NCI-H146 treated with DMSO at 0.1 percent for 48 hours (cell line): ENCODE measurements at regions not wholly inside any gene's neighbourhood (a gene's known extent, or its start where the extent isn't known, plus 50 kb on each side); places are given as distances from the start of the nearest gene placed in this dataset.
A peak's percentile ranks its signal among the peaks of the same experiment; 100 is the strongest.
"Not testable (repeated sequence)": the region's sequence is repeated elsewhere in the genome, so short reads cannot be mapped to it uniquely, and the experiment has no call there.

Source experiments
- DNase-seq: peaks from one replicate; lab custom pipeline; 2025; ENCODE audit not compliant: unreplicated experiment; lab: John Stamatoyannopoulos, UW

DNA sequence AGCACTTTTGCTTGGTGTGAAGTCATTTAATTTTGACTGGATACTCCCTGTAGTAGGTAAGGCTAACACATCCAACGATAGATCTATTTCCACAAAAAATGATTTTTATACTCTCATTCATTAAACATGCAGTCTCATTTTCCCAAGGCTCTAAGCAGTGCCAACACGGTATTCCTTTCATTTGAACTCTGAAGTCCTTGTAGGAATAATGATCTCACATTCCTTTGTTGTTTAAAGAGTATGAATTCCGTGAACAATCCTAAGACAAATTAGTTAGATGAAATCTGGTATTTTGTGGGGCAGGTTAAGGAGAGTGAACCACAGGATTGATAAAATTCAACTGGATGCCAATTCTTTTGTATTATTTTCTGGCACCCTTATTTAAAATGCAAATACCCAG, 66.6 kb downstream of the LACC1 start:
- DNase-seq = no peak

DNA sequence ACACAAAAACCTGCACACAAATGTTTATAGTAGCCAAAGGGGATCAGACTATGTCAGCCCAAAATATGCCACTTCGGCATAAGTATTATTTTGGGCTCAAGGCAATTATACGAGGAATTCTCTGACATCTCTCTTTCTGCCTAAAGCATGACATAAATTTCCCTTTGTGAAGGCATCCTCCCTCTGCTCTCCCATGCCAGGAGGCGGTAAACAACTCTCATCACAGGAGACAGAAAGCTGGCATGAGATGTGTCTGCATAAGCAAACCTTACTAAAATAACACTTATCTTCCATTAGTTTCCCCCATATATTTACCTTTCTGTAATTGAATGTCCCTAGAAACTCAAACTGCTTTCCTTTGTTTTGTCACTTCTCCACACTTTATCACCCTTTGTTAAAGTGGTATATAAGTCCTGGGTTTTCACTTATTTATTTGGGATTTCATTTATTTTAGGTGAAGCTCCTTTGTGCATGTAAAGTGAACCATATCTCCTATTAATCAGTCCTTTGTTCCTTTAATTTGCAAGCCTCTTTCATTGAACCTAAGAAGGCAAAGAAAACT, 68.3 kb downstream of the LACC1 start:
- no peak for DNase-seq

DNA sequence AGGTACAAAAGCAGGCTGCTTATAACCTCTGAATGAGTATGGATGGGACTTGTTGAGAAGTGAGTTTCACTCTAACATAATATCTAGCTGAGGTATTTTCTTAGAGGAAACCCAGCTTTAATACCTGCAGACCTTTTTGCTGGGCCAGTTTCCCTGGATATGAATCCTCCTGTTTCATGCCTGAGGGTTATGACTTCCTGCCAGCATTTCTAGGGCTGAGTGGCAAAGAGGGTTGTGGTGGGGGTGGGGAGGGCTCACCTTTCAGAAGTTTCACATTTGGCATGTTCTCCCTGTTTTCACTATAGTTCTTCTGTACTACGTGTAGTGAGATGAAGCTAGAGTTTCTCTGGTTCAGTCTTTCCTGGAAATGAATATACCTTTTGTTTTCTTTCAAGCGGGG, 73.7 kb downstream of the LACC1 start:
- no peak for DNase-seq

DNA sequence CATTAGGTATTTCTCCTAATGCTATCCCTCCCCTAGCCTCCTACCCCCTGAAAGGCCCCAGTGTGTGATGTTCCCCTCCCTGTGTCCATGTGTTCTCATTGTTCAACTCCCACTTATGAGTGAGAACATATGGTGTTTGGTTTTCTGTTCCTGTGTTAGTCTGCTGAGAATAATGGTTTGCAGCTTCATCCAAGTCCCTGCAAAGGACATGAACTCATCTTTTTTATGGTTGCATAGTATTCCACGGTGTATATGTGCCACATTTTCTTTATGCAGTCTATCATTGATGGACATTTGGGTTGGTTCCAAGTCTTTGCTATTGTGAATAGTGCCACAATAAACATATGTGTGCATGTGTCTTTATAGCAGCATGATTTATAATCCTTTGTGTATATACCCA, 77.3 kb downstream of the LACC1 start:
- not testable (repeated sequence) for DNase-seq

DNA sequence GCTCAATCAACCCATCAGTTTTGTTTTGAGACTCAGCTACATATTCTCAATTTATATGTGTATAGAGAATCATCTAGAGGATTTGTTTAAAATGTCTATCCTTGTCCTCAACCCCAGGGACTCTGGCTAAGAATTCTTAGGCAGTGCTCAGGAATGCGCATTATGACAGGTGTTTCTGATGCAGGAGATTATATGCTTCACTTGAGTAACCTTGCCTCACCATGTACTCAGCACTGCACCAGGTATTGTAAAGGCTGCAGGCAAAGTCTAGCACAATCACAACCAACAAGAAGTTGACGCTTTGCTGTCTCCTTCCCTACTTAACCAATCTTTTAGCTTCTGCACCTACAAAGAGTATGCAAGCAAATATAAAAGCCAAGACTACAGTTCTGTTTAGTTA, 79.6 kb downstream of the LACC1 start:
- DNase-seq = no peak

DNA sequence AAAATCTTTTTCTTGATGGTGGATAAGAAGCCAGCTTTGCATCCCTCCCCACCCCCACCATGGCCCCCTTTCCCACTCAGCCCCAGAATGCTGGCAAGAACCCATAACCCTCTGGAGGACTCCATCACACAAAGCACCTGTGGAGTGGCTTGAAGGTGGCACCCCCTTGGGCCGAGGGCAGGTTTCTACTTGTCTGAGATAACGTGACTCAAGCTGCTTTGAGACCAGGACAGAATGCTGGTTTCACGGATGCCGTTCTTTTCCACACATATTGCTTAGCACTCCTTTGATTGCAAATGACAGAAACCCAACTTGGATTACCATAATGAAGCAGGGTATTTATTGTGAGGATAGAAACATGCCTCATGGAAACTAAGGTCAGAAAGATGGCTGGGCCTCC, 82.2 kb downstream of the LACC1 start:
- no peak for DNase-seq

DNA sequence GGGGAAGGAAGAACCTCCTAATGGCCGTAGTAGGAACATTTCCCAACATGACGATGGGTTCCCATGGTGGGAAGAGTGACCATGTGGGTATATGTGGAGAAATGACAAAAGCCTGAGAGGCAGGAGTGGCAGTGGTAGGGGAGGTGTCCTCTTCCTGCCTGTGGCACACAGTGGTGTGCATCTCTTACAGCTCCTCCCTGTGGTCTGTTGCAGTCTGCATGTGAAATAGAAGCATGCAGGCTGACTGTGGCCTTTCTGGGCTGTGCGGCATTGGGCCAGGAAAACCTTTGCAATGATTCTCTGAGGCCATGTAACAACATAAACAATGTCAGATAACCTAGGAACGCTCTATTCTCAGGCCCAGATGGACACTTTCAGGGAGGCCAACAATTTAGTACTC, 84.0 kb downstream of the LACC1 start:
- DNase-seq = no peak

DNA sequence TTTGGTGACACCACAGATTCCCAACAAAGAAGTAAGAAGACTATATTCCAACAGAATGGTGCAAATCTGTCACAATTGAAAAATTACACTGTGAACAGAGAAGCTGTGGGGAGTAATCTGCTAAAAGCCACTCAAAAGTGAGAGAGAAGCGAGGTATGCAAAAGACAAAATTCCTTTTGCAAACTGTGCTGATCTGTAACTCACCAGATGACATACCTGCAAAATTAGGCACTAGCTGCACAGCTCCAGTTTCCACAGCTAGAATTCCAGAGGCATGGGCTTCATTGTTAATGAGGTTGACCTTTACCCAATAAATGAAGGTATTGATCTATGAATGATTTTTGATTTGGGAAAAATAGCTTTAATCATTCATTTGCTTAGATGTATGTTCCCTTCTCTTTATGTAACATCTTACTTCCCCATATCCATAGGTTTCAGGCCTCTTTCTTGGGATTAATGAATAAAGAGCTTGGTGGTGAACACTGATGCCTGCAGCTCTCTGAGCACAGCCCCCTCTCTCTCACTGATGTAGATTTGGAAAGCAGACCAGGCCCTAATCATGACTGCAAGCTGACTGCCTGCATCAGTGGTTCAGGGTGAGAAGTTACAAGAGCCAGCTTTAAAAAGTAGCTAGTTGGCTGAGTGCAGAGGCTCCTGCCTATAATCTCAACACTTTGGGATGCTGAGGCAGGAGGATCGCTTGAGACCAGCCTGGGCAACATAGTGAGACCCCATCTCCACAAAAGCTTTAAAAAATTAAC, 85.2 kb downstream of the LACC1 start:
- no peak for DNase-seq

DNA sequence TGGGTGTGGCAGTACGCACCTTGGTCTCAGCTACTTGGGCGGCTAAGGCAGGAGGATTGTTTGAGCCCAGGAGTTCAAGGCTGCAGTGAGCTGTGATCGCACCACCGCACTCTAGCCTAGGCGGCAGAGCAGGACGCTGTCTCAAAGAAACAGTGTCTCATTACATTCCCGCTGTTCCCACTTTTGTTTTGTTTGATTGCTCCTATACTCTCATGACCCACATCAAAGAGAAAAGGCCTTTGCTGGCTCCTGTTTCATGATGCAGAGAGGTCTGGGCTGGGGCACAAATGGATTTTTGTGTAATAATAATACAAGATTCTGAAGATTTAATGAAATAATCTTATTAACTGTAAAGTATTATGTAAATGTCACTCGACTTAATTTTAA, 85.7 kb downstream of the LACC1 start:
- no peak for DNase-seq

DNA sequence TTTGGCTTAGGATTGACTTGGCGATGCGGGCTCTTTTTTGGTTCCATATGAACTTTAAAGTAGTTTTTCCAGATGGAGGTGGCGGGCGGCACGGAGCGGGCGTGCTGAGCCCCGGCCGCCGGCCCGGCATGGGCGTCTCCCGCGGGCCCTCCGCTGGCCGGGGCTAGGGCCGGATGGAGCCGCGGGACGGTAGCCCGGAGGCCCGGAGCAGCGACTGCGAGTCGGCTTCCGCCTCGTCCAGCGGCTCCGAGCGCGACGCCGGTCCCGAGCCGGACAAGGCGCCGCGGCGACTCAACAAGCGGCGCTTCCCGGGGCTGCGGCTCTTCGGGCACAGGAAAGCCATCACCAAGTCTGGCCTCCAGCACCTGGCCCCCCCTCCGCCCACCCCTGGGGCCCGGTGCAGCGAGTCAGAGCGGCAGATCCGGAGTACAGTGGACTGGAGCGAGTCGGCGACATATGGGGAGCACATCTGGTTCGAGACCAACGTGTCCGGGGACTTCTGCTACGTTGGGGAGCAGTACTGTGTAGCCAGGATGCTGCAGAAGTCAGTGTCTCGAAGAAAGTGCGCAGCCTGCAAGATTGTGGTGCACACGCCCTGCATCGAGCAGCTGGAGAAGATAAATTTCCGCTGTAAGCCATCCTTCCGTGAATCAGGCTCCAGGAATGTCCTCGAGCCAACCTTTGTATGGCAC, 88.7 kb downstream of the LACC1 start:
- not testable (repeated sequence) for DNase-seq

DNA sequence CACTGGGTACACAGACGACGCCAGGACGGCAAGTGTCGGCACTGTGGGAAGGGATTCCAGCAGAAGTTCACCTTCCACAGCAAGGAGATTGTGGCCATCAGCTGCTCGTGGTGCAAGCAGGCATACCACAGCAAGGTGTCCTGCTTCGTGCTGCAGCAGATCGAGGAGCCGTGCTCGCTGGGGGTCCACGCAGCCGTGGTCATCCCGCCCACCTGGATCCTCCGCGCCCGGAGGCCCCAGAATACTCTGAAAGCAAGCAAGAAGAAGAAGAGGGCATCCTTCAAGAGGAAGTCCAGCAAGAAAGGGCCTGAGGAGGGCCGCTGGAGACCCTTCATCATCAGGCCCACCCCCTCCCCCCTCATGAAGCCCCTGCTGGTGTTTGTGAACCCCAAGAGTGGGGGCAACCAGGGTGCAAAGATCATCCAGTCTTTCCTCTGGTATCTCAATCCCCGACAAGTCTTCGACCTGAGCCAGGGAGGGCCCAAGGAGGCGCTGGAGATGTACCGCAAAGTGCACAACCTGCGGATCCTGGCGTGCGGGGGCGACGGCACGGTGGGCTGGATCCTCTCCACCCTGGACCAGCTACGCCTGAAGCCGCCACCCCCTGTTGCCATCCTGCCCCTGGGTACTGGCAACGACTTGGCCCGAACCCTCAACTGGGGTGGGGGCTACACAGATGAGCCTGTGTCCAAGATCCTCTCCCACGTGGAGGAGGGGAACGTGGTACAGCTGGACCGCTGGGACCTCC, 89.4 kb downstream of the LACC1 start:
- not testable (repeated sequence) for DNase-seq

DNA sequence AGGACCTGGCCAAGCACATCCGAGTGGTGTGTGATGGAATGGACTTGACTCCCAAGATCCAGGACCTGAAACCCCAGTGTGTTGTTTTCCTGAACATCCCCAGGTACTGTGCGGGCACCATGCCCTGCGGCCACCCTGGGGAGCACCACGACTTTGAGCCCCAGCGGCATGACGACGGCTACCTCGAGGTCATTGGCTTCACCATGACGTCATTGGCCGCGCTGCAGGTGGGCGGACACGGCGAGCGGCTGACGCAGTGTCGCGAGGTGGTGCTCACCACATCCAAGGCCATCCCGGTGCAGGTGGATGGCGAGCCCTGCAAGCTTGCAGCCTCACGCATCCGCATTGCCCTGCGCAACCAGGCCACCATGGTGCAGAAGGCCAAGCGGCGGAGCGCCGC, 90.2 kb downstream of the LACC1 start:
- DNase-seq = not testable (repeated sequence)

DNA sequence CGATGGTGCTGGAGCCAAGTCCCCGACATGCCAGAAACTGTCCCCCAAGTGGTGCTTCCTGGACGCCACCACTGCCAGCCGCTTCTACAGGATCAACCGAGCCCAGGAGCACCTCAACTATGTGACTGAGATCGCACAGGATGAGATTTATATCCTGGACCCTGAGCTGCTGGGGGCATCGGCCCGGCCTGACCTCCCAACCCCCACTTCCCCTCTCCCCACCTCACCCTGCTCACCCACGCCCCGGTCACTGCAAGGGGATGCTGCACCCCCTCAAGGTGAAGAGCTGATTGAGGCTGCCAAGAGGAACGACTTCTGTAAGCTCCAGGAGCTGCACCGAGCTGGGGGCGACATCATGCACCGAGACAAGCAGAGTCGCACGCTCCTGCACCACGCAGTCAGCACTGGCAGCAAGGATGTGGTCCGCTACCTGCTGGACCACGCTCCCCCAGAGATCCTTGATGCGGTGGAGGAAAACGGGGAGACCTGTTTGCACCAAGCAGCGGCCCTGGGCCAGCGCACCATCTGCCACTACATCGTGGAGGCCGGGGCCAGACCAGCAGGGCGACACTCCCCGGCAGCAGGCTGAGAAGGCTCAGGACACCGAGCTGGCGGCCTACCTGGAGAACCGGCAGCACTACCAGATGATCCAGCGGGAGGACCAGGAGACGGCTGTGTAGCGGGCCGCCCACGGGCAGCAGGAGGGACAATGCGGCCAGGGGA, 91.0 kb downstream of the LACC1 start:
- not testable (repeated sequence) for DNase-seq

DNA sequence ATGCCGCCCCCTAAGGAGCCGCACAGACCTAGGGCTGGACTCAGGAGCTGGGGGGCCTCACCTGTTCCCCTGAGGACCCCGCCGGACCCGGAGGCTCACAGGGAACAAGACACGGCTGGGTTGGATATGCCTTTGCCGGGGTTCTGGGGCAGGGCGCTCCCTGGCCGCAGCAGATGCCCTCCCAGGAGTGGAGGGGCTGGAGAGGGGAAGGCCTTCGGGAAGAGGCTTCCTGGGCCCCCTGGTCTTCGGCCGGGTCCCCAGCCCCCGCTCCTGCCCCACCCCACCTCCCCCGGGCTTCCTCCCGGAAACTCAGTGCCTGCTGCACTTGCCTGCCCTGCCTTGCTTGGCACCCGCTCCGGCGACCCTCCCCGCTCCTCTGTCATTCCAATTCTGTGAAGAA, 91.6 kb downstream of the LACC1 start:
- not testable (repeated sequence) for DNase-seq

DNA sequence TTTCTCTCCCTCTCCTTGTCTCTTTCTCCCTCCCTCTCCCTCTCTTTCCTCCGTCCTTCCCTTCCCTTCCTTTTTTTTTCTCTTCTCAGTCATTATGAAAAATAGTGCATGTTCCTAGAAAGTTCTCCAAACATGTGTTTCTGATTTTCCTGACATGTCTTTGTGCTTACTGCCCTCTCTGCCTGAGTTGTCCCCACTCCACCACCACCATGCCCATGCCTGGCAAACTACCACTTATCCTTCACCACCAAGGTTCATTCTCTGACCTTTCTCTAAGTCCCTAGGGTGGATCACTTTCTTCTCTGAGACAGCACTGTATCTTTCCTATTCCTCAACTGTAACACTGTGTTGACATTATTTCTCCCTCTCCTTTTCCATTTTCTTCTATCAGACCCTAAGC, 98.2 kb downstream of the LACC1 start:
- DNase-seq = no peak

DNA sequence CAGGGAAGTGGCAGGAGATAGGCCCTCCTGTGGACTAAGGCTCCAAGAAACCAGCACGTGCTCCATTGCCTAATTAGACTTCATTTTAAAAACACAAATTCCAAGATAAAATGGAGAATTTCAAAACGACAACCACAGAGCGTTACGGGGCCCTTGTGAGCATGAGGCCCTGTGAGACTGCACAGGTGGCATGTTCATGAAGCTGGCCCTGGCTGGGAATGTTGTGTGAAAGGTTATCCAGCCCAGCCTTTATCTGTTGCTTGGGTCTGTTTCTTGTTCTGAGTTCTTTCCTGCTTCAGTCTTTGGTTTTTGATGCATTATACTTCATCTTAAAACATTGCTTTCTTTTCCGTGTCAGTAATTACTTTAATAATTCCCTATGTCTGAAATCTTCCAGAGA, 99.0 kb downstream of the LACC1 start:
- no peak for DNase-seq

DNA sequence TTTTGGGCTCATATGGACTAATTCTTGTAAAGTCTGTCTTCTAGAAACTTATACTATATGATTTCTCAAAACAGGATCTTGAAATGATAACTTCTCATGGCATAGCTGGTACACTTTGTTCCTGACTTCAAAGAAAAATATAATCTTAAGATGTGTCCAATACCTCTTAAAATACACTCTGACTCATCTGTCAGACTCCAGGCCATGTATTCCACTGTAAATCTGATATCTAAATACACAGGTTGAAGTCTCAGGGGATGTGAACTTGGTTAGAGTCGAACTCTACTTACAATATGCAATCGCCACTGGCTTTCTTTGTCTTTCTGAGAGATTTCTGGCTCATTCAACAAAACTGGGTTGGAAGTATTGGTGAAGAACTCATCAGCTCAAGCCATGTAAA, 99.8 kb downstream of the LACC1 start:
- no peak for DNase-seq

DNA sequence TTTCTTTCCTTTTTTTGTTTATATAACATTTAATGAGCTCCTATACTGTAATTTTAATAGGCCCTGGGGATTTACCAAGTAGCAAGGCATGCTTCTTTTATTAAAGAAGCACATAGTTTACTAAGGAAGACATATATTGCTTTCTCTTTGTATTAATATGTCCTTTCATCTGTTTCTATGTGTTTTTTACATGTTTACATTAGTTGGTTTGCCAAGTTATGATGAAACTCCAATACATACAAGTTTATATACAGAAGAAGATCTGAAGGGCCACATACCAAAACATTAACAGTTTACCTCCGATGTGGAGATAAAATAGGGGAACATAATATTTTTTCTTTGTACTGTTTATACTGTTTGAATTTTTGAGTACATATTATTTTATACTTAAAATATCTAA, 100.9 kb downstream of the LACC1 start:
- DNase-seq = no peak

DNA sequence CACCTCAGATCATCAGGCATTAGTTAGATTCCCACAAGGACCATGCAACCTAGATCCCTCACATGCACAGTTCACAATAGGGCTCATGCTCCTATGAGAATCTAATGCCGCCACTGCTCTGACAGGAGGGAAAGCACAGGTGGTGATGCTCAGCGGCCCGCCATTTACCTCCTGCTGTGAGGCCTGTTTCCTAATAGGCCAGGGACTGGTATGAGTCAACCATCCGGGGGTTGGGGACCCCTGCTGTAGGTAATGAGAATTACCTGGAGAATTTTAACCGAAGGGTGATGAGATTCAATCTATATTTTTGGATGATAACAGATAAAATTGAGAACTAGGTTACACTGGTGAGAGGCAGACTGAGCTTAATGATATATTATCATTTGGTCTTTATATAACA, 101.4 kb downstream of the LACC1 start:
- peak; percentile 63 for DNase-seq

DNA sequence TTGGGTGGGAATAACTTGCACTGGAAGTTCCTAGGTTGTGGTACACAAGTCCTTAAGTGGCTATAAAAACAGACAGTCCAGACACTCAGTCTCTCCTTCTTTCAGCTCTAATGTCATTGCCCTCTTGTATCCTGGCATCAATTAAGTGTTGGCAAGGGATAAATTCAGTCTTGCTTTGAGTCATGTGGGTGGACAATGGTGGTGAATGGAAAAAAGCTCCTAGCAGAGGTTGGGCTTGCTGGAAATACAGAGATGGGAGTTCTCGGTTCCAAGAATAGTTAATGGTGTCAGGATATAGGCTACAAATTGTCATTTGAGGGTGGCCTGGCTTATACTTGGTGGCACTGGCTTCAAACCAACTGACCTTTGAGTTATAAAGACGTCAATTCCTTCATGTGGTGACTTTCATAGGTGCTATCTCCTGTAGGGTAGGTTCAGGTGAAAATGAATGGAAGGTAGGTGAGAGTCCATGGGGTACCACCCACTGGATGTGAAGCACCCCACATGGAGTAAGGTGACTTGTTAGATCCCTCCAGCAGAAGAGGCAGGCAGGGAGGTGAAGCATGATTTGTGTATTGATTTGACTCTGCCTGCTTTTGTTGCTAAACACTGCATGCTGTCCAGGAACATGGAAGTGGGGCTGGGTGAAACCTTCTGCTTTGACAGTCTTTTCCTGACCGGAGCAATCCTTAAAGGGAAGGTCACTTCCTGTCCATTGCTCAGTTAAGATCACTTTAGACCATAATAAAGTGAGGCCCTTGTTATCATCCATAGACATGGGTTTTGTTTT, 102.0 kb downstream of the LACC1 start:
- no peak for DNase-seq
